ENCODE measurements at regions not wholly inside any gene's neighbourhood (a gene's known extent, or its start where the extent isn't known, plus 50 kb on each side); places are given as distances from the start of the nearest gene placed in this dataset.

DNA sequence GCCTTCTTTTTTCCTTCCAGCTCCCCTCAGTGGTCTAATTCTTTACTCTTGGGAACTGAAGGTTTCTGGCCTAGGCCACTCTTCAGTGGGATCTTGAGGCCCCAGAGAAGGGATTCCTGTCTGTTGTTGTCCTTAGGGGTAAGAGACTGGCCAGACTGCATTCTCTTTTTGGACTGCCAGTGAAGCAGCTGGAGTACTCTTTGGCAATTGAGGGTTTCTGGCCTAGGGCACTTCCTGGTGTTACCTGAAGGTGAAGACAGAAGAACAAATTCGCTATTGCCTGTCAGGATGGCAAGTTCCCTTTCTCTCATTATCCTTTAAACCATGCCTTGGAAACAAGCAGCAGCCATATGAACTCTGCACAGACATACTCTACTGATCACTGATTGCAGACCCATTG is 286.6 kb upstream of the ZP4 start:
- Histone ChIP-seq H3K27ac (ENCODE audit: low read depth, low read length) (no peak overlapping the region), H3K4me3 (ENCODE audit: low read depth, low read length) (no peak overlapping the region), H3K27me3 (ENCODE audit: control insufficient read depth, insufficient read depth, low read length) (no peaks in the 10 kb centered on the region), H3K9me3 (ENCODE audit: control insufficient read depth, insufficient read depth, low read length) (peaks cover 25% of the 10 kb centered on the region)
- no peak for DNase-seq (ENCODE audit: low read depth, low spot score)
- CTCF ChIA-PET = no interaction called here
- POLR2A ChIA-PET = no interaction called here
- TF ChIP-seq, protein P1, sequence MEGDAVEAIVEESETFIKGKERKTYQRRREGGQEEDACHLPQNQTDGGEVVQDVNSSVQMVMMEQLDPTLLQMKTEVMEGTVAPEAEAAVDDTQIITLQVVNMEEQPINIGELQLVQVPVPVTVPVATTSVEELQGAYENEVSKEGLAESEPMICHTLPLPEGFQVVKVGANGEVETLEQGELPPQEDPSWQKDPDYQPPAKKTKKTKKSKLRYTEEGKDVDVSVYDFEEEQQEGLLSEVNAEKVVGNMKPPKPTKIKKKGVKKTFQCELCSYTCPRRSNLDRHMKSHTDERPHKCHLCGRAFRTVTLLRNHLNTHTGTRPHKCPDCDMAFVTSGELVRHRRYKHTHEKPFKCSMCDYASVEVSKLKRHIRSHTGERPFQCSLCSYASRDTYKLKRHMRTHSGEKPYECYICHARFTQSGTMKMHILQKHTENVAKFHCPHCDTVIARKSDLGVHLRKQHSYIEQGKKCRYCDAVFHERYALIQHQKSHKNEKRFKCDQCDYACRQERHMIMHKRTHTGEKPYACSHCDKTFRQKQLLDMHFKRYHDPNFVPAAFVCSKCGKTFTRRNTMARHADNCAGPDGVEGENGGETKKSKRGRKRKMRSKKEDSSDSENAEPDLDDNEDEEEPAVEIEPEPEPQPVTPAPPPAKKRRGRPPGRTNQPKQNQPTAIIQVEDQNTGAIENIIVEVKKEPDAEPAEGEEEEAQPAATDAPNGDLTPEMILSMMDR (IDR thresholded peaks at IDR 0.05; ENCODE audit: low read depth, low read length) = no peak

DNA sequence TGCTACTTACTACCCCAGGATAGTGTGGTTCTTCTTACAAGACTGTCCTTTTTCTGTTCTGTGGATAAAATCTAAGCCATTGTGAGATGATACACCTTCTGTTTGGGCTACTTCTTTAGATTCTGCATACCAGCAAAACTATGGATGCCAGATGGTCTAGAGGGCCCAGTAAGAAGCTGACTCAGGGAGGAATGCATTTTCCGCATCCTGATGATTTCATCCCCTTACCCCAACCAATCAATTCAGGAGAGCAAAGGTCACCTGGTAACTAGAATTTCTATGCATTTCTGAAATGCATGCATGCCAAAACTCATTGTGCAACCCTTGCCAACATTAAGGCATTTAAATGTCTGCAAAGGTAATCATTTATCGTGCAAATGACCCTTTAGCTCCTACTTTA is 285.7 kb upstream of the ZP4 start:
- no peak overlapping the region for H3K27ac ChIP-seq (ENCODE audit: low read depth, low read length)
- ChIA-PET POLR2A (no interaction called here), CTCF (no interaction called here)
- no peak overlapping the region for H3K4me3 ChIP-seq (ENCODE audit: low read depth, low read length)
- DNase-seq (ENCODE audit: low read depth, low spot score) = no peak
- no peaks in the 10 kb centered on the region for H3K27me3 ChIP-seq (ENCODE audit: control insufficient read depth, insufficient read depth, low read length)
- TF ChIP-seq, protein P1 (IDR thresholded peaks at IDR 0.05; ENCODE audit: low read depth, low read length) = no peak
- H3K9me3 ChIP-seq (ENCODE audit: control insufficient read depth, insufficient read depth, low read length) = peaks cover 25% of the 10 kb centered on the region

DNA sequence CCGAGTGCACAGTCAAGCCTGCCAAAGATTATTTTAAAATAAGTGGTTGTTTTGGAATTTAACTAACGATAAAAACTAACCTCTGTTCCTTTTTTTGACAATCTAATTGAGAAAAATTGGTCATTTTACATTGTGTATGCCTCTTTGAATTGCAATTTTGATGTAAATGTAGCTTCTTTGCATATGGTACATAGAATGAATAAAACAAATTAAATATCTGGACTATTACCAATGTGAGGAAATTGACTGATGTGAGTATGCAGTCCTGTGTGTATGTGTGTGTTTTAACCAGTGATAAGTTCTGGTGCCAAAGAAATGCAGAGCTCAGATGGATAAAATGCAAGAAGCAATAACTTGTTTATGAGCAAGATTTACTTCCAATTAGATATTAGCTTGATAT is 281.3 kb upstream of the ZP4 start:
- no peak overlapping the region for H3K27ac ChIP-seq (ENCODE audit: low read depth, low read length)
- ChIA-PET POLR2A (no interaction called here), CTCF (no interaction called here)
- no peak overlapping the region for H3K4me3 ChIP-seq (ENCODE audit: low read depth, low read length)
- no peak for DNase-seq (ENCODE audit: low read depth, low spot score)
- H3K27me3 ChIP-seq (ENCODE audit: control insufficient read depth, insufficient read depth, low read length) = no peaks in the 10 kb centered on the region
- peaks cover 7% of the 10 kb centered on the region for H3K9me3 ChIP-seq (ENCODE audit: control insufficient read depth, insufficient read depth, low read length)
- TF ChIP-seq, protein P1 (IDR thresholded peaks at IDR 0.05; ENCODE audit: low read depth, low read length) = no peak

DNA sequence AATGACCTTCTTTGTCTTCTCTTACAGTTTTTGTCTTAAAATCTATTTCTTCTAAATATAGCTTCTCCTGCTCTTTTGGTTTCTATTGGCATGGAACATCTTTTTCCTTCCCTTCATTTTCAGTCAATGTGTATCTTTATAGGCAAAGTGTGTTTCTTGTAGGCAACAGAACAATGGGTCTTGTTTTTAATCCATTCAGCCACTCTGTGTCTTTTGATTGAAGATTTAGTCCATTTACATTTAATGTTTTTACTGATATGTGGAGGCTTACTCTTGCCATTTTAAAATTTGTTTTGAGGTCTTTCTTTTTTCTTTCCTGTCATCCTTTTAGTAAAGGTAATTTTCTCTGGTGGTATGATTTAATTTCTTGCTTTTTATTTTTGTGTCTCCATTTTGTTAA is 271.2 kb upstream of the ZP4 start:
- Histone ChIP-seq H3K27ac (ENCODE audit: low read depth, low read length) (no peak overlapping the region), H3K9me3 (ENCODE audit: control insufficient read depth, insufficient read depth, low read length) (peaks cover 16% of the 10 kb centered on the region; the same call in 1 of the 2 replicates), H3K27me3 (ENCODE audit: control insufficient read depth, insufficient read depth, low read length) (no peaks in the 10 kb centered on the region), H3K4me3 (ENCODE audit: low read depth, low read length) (no peak overlapping the region)
- TF ChIP-seq, protein P1 (IDR thresholded peaks at IDR 0.05; ENCODE audit: low read depth, low read length) = no peak
- CTCF ChIA-PET = no interaction called here
- DNase-seq (ENCODE audit: low read depth, low spot score) = no peak
- POLR2A ChIA-PET = no interaction called here

DNA sequence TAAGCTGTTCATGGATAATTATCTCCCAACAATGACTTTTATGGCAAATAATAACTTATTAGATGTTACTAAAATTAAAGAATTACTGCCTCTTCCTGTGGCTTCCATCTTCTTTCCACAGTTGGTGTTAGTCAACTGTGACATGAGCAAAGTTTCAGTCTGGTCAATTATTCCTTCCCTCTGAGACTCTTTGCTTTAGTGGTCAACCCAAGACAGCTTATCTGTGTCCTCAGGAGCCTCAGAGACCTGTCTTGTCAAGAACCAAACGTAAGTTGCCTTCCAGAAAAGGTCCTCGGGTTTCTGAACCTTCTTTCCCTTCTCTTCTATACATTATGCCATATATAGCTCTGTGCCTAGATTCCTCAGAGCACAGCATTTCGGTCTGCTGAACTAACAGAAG is 263.2 kb upstream of the ZP4 start:
- TF ChIP-seq, protein P1 (IDR thresholded peaks at IDR 0.05; ENCODE audit: low read depth, low read length) = no peak
- no peak for DNase-seq (ENCODE audit: low read depth, low spot score)
- Histone ChIP-seq H3K27me3 (ENCODE audit: control insufficient read depth, insufficient read depth, low read length) (no peaks in the 10 kb centered on the region), H3K27ac (ENCODE audit: low read depth, low read length) (no peak overlapping the region), H3K4me3 (ENCODE audit: low read depth, low read length) (no peak overlapping the region), H3K9me3 (ENCODE audit: control insufficient read depth, insufficient read depth, low read length) (no peaks in the 10 kb centered on the region; the same call in none of the 2 replicates)
- ChIA-PET CTCF (no interaction called here), POLR2A (no interaction called here)
